ENCODE measurements at regions not wholly inside any gene's neighbourhood (a gene's known extent, or its start where the extent isn't known, plus 50 kb on each side); places are given as distances from the start of the nearest gene placed in this dataset.

GRCh38 chr9:1538301-1538700 is 476.8 kb upstream of the SMARCA2 start:
- Histone ChIP-seq H3K27ac (no peak overlapping the region), H3K4me1 (no peaks in the 10 kb centered on the region), H3K27me3 (no peaks in the 10 kb centered on the region), H3K9me3 (no peaks in the 10 kb centered on the region), H3K4me3 (no peak overlapping the region), H3K36me3 (no peaks in the 10 kb centered on the region)
- WGBS, 2 donors (ENCODE audit: low coverage in 1 of 2), result 57 to 66% methylated on average over 2 to 4 of the region's 4 CpGs
- in situ Hi-C loops (cut with MboI; ENCODE audit: low pct_ligation_motif_present in 1 of 4, low pct_unique_long_range_greater_than_20kb in 1 of 4, low sequenced_read_pairs in 3 of 4), result no loop called here
- TF ChIP-seq POLR2AphosphoS5 (IDR thresholded peaks at IDR 0.05) (no peak), POLR2A (IDR thresholded peaks at IDR 0.05) (no peak), EP300 (IDR thresholded peaks at IDR 0.05; ENCODE audit: low read depth) (no peak), CTCF (IDR thresholded peaks at IDR 0.05) (no peak)
- no peak for DNase-seq
- intact Hi-C loops (cut with DNase I; ENCODE audit: low total_unique reads), result no loop called here

DNA sequence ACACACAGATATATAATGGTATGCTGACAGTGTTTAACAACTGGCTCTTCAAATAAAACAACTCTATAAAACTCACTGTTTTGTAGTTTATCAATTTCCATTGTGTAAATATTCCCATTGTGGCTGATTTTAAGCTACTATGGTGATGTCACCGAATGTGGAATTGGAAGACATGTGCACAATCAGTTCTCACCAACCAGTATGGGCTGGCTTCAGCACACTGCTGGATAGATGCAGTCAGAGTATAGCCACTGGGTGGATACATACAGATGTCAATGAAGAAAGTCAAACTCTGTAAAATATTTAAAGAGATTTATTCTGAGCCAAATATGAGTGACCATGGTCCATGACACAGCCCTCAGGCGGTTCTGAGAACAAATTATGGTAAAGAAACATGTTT is 475.9 kb upstream of the SMARCA2 start:
- WGBS, 2 donors (ENCODE audit: low coverage in 1 of 2), result 67 to 73% methylated on average over 1 to 2 of the region's 2 CpGs
- in situ Hi-C loops (cut with MboI; ENCODE audit: low pct_ligation_motif_present in 1 of 4, low pct_unique_long_range_greater_than_20kb in 1 of 4, low sequenced_read_pairs in 3 of 4) (no loop called here), intact Hi-C loops (cut with DNase I; ENCODE audit: low total_unique reads) (no loop called here)
- no peaks in the 10 kb centered on the region for H3K36me3 ChIP-seq
- no peak for TF ChIP-seq POLR2A (IDR thresholded peaks at IDR 0.05)
- TF ChIP-seq EP300 (IDR thresholded peaks at IDR 0.05; ENCODE audit: low read depth), result no peak
- TF ChIP-seq CTCF (IDR thresholded peaks at IDR 0.05), result no peak
- no peak for TF ChIP-seq POLR2AphosphoS5 (IDR thresholded peaks at IDR 0.05)
- DNase-seq, result no peak
- no peaks in the 10 kb centered on the region for H3K27me3 ChIP-seq
- H3K4me3 ChIP-seq, result no peak overlapping the region
- H3K27ac ChIP-seq, result no peak overlapping the region
- no peaks in the 10 kb centered on the region for H3K4me1 ChIP-seq
- no peaks in the 10 kb centered on the region for H3K9me3 ChIP-seq

DNA sequence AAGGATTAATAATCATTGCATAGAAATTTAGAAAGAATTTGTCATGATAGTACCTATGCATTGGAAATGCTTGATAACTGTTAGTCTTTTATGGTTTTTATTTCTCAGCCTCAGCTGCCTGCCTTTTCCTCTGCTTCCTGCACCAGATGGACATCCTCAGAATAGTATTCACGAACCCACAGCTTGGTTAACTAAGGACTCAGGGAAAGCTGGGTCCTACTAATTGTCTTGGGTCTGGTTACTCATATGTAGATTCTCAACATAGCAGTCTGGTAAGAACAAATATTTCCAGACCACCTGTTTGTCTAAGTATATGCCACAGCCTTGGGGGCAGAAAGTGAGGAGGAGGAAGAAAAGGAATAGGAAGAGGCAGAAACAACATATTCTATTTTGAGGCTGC is 464.5 kb upstream of the SMARCA2 start:
- no peak overlapping the region for H3K27ac ChIP-seq
- no peak for DNase-seq
- in situ Hi-C loops (cut with MboI; ENCODE audit: low pct_ligation_motif_present in 1 of 4, low pct_unique_long_range_greater_than_20kb in 1 of 4, low sequenced_read_pairs in 3 of 4), result no loop called here

More for the DNA sequence above, 464.5 kb upstream of the SMARCA2 start:
- Histone ChIP-seq H3K9me3 (no peaks in the 10 kb centered on the region), H3K36me3 (no peaks in the 10 kb centered on the region), H3K4me3 (no peak overlapping the region), H3K4me1 (no peaks in the 10 kb centered on the region), H3K27me3 (no peaks in the 10 kb centered on the region)
- no peak for TF ChIP-seq POLR2AphosphoS5 (IDR thresholded peaks at IDR 0.05)
- no peak for TF ChIP-seq EP300 (IDR thresholded peaks at IDR 0.05; ENCODE audit: low read depth)
- no peak for TF ChIP-seq CTCF (IDR thresholded peaks at IDR 0.05)
- TF ChIP-seq POLR2A (IDR thresholded peaks at IDR 0.05), result no peak
- intact Hi-C loops (cut with DNase I; ENCODE audit: low total_unique reads), result no loop called here
- WGBS, 2 donors (ENCODE audit: low coverage in 1 of 2), result 35 to 80% methylated on average over 1 of the region's 1 CpG

Data from transverse colon (tissue), 4 donors.